Nephron (organoid): ENCODE measurements at regions not wholly inside any gene's neighbourhood (a gene's known extent, or its start where the extent isn't known, plus 50 kb on each side); places are given as distances from the start of the nearest gene placed in this dataset.

Source experiments
- H3K27ac Mint-ChIP-seq, 3 experiments: 2 replicates each; pipeline ENCODE4 v1.8.0; 2020; ENCODE audit warnings: mixed read lengths in 3 of 3, mild to moderate bottlenecking in 2 of 3, moderate library complexity in 1 of 3
- H3K27me3 Mint-ChIP-seq: 2 replicates; pipeline ENCODE4 v1.8.0; 2021; ENCODE audit warnings: low read depth, mild to moderate bottlenecking, moderate library complexity, mixed read lengths
- H3K36me3 Mint-ChIP-seq: 2 replicates; pipeline ENCODE4 v1.8.0; 2020; ENCODE audit warnings: low read depth, mixed read lengths
- H3K4me1 Mint-ChIP-seq: 2 replicates; pipeline ENCODE4 v1.8.0; 2020; ENCODE audit warnings: mixed read lengths
- H3K4me3 Mint-ChIP-seq, 3 experiments: 2 replicates each; pipeline ENCODE4 v1.8.0; 2020; ENCODE audit warnings: mild to moderate bottlenecking in 3 of 3, mixed read lengths in 3 of 3, moderate library complexity in 2 of 3
- H3K9me3 Mint-ChIP-seq: 2 replicates; pipeline ENCODE4 v1.8.0; 2020; ENCODE audit warnings: mixed read lengths
- TF ChIP-seq, protein P1 (sequence below), 3 experiments: fragments of 200-600 bp; sonication (generic); IDR thresholded peaks; one replicate each; pipeline ENCODE4 v1.5.0; 2021; ENCODE audit warnings: antibody characterized with exemption in 3 of 3; ENCODE audit not compliant: unreplicated experiment in 3 of 3

DNA sequence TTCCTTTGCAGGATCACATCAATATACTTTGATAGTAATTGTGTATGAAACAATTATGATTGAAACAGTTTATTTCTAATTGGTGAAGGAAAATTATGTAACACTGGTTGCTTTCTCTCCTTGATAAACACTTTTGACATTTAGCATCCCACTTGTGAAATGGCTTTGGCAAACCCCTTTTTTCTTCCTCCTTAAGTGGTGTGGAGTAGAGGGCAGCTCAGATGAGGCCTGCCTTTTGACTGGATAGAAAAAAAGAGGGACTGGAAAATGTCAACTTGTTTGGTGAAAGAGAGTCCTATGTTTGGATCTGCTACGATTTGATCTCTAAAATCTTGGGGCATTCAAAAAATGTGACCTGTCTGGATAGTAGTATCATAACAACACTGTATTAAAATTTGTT, 318.3 kb downstream of the MEIS1 start:
- Mint-ChIP-seq H3K4me3 (no peak overlapping the region), H3K36me3 (peaks cover 6% of the 10 kb centered on the region), H3K27ac (peak overlapping the region in 2 of 3 experiments; percentile 69 to 76), H3K4me1 (peaks cover 18% of the 10 kb centered on the region), H3K27me3 (no peaks in the 10 kb centered on the region), H3K9me3 (peaks cover 12% of the 10 kb centered on the region)
- TF ChIP-seq, protein P1, sequence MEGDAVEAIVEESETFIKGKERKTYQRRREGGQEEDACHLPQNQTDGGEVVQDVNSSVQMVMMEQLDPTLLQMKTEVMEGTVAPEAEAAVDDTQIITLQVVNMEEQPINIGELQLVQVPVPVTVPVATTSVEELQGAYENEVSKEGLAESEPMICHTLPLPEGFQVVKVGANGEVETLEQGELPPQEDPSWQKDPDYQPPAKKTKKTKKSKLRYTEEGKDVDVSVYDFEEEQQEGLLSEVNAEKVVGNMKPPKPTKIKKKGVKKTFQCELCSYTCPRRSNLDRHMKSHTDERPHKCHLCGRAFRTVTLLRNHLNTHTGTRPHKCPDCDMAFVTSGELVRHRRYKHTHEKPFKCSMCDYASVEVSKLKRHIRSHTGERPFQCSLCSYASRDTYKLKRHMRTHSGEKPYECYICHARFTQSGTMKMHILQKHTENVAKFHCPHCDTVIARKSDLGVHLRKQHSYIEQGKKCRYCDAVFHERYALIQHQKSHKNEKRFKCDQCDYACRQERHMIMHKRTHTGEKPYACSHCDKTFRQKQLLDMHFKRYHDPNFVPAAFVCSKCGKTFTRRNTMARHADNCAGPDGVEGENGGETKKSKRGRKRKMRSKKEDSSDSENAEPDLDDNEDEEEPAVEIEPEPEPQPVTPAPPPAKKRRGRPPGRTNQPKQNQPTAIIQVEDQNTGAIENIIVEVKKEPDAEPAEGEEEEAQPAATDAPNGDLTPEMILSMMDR (IDR thresholded peaks at IDR 0.05; ENCODE audit: unreplicated experiment in 3 of 3): no peak

DNA sequence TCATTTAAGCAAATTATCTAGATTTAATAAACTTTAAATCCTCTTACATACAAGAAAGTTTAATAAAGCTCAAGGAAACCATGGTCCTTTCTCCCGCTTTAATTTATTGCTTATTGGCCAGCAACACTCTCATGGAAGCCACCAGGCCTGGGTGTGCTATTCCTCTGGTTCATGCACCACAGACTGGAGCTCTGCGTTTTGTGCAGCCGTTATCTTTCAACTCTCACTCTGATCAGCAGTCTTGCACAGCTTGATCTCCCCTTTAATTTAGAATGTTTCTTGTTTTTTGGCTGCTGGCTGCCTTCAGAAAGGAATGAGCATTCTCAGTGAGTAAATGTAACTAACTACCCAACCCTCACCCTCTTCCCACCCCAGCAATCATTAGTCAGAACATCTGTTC, 318.7 kb downstream of the MEIS1 start:
- TF ChIP-seq, protein P1 (IDR thresholded peaks at IDR 0.05; ENCODE audit: unreplicated experiment in 3 of 3): no peak
- Mint-ChIP-seq H3K4me1 (peaks cover 18% of the 10 kb centered on the region), H3K4me3 (no peak overlapping the region), H3K27me3 (no peaks in the 10 kb centered on the region), H3K9me3 (peaks cover 12% of the 10 kb centered on the region), H3K27ac (peak overlapping the region; percentile 14 to 76 (median 69)), H3K36me3 (peaks cover 6% of the 10 kb centered on the region)

DNA sequence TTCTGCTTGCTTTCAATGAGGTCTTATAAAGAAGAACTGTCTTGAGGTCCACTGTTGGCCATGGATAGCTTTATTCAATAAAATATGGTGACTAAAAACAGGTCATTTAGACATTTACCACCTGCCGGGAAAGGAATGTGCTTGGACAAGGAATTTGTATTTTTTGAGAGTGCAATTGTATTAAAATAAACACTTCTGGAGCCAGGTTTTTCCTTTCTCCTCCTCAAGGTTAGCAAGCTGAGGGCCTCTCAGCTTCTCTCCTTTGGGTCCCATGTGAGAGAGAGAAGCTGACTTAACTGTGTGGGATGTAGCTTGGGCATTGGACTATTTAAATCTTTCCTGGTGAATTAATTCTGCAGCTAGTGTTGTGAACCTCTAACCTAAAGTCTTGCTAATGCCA, 321.0 kb downstream of the MEIS1 start:
- Mint-ChIP-seq H3K27ac (peak overlapping the region in 2 of 3 experiments; percentile 46 to 75), H3K27me3 (no peaks in the 10 kb centered on the region), H3K36me3 (peaks cover 6% of the 10 kb centered on the region), H3K4me3 (no peak overlapping the region), H3K9me3 (peaks cover 12% of the 10 kb centered on the region), H3K4me1 (peaks cover 18% of the 10 kb centered on the region)
- TF ChIP-seq, protein P1 (IDR thresholded peaks at IDR 0.05; ENCODE audit: unreplicated experiment in 3 of 3): no peak

DNA sequence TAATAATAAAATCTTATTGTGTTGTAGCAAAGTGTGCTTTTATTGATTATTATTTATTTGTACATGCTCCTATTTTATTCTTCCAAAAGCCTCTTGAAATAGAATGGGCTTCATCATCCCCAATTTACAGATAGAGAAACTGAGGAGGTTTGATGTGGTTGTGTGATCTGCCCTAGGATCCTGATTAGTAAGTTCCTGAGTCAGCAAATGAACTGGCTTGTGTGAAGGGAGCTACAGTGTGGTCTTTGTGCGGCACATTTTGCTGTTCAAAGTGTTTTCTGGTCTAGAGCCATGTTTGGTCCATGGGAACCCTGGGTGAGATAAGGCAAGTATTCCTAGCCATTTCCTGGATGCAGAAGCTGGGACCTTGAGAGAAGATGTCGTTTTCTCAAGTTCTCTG, 326.9 kb downstream of the MEIS1 start:
- Mint-ChIP-seq H3K27me3 (no peaks in the 10 kb centered on the region), H3K4me3 (no peak overlapping the region), H3K4me1 (no peaks in the 10 kb centered on the region), H3K27ac (no peak overlapping the region), H3K9me3 (peaks cover 8% of the 10 kb centered on the region), H3K36me3 (peaks cover 2% of the 10 kb centered on the region)
- TF ChIP-seq, protein P1 (IDR thresholded peaks at IDR 0.05; ENCODE audit: unreplicated experiment in 3 of 3): no peak

DNA sequence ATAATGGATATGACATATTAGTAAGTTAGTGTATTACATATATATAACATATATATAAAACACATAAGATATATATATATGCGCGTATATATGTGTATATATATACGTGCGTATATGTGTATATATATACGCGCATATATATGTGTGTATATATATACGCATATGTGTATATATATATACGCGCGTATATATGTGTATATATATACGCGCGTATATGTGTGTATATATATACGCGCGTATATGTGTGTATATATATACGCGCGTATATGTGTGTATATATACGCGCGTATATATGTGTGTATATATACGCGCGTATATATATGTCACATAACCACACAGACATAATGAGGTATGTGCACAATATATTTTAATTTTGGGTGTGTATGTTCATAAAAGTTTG, 327.8 kb downstream of the MEIS1 start:
- Mint-ChIP-seq H3K27me3 (no peaks in the 10 kb centered on the region), H3K9me3 (no peaks in the 10 kb centered on the region), H3K36me3 (no peaks in the 10 kb centered on the region), H3K4me1 (no peaks in the 10 kb centered on the region), H3K27ac (no peak overlapping the region), H3K4me3 (no peak overlapping the region)
- TF ChIP-seq, protein P1 (IDR thresholded peaks at IDR 0.05; ENCODE audit: unreplicated experiment in 3 of 3): no peak

DNA sequence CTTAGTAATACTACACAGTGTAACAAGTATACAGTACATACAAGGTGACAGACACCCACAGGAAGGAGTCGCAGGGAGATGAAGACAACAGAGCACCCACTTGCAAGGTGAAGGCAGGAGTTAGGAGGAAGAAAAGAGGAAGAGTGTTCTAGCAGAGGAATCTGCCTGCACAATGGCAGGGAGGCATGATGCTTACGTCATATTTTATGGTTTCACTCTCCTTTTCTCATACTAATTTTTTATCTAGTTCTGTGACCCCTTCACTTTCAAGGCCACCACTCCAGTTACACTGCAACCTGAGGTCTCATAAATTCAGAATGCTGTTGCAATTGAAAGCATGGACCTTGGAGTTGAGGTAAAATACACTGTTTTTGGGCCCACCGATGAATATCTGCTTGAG, 331.7 kb downstream of the MEIS1 start:
- H3K4me1 Mint-ChIP-seq: no peaks in the 10 kb centered on the region
- TF ChIP-seq, protein P1 (IDR thresholded peaks at IDR 0.05; ENCODE audit: unreplicated experiment in 3 of 3): no peak
- no peak overlapping the region for H3K4me3 Mint-ChIP-seq
- H3K36me3 Mint-ChIP-seq: no peaks in the 10 kb centered on the region
- no peak overlapping the region for H3K27ac Mint-ChIP-seq
- H3K27me3 Mint-ChIP-seq: no peaks in the 10 kb centered on the region
- H3K9me3 Mint-ChIP-seq: no peaks in the 10 kb centered on the region
